ENCODE measurements at regions not wholly inside any gene's neighbourhood (a gene's known extent, or its start where the extent isn't known, plus 50 kb on each side); places are given as distances from the start of the nearest gene placed in this dataset.

- Histone ChIP-seq H3K27ac (ENCODE audit: low read depth, low read length, poor library complexity, severe bottlenecking) (no peak overlapping the region), H3K4me1 (ENCODE audit: insufficient read depth, low read length, severe bottlenecking) (peaks cover 9% of the 10 kb centered on the region), H4K20me1 (ENCODE audit: insufficient read depth, low read length) (no peaks in the 10 kb centered on the region), H2AFZ (ENCODE audit: low read length) (no peak overlapping the region), H3F3A (ENCODE audit: insufficient read depth, low read length) (no peaks in the 10 kb centered on the region), H3K79me2 (ENCODE audit: insufficient read depth, low read length) (no peaks in the 10 kb centered on the region), H3K9ac (ENCODE audit: low read length) (no peak overlapping the region), H3K27me3 (ENCODE audit: insufficient read depth, low read length) (no peaks in the 10 kb centered on the region), H3K4me2 (ENCODE audit: low read length) (no peak overlapping the region), H3K4me3 (ENCODE audit: low read depth, low read length, poor library complexity, severe bottlenecking) (no peak overlapping the region), H3K36me3 (ENCODE audit: insufficient read depth, low read length) (no peaks in the 10 kb centered on the region), H3K9me2 (ENCODE audit: low read depth, low read length) (no peaks in the 10 kb centered on the region), H3K9me3 (ENCODE audit: low read length) (no peaks in the 10 kb centered on the region)
- TF ChIP-seq EZH2 (IDR thresholded peaks at IDR 0.05; ENCODE audit: borderline replicate concordance, low read length), result no peak
- no peak for TF ChIP-seq CTCF (IDR thresholded peaks at IDR 0.05; ENCODE audit: low read length)
Observed at GRCh38 chr22:22184277-22184807, 60.2 kb upstream of the VPREB1 start.

DNA sequence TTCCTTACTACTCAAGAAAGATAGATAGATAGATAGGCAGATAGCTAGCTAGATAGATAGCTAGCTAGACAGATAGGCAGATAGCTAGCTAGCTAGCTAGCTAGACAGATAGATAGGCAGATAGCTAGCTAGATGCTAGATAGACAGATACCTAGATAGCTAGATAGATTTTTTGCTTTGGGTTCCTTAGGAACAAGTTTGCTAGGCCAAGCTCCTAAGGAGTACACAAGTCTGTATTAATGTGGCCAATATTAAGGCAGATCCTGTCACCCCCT lies 61.7 kb upstream of the VPREB1 start:
- no peak overlapping the region for H3K9ac ChIP-seq (ENCODE audit: low read length)
- no peak overlapping the region for H2AFZ ChIP-seq (ENCODE audit: low read length)
- H3K4me3 ChIP-seq (ENCODE audit: low read depth, low read length, poor library complexity, severe bottlenecking), result no peak overlapping the region
- H3K9me3 ChIP-seq (ENCODE audit: low read length), result no peaks in the 10 kb centered on the region
- no peak overlapping the region for H3K4me2 ChIP-seq (ENCODE audit: low read length)
- H3K36me3 ChIP-seq (ENCODE audit: insufficient read depth, low read length), result no peaks in the 10 kb centered on the region
- H3F3A ChIP-seq (ENCODE audit: insufficient read depth, low read length), result no peaks in the 10 kb centered on the region
- no peaks in the 10 kb centered on the region for H4K20me1 ChIP-seq (ENCODE audit: insufficient read depth, low read length)
- peaks cover 21% of the 10 kb centered on the region for H3K4me1 ChIP-seq (ENCODE audit: insufficient read depth, low read length, severe bottlenecking)
- no peak overlapping the region for H3K27ac ChIP-seq (ENCODE audit: low read depth, low read length, poor library complexity, severe bottlenecking)
- H3K79me2 ChIP-seq (ENCODE audit: insufficient read depth, low read length), result no peaks in the 10 kb centered on the region
- H3K9me2 ChIP-seq (ENCODE audit: low read depth, low read length), result no peaks in the 10 kb centered on the region
- TF ChIP-seq CTCF (IDR thresholded peaks at IDR 0.05; ENCODE audit: low read length) (no peak), EZH2 (IDR thresholded peaks at IDR 0.05; ENCODE audit: borderline replicate concordance, low read length) (no peak)
- no peaks in the 10 kb centered on the region for H3K27me3 ChIP-seq (ENCODE audit: insufficient read depth, low read length)

DNA sequence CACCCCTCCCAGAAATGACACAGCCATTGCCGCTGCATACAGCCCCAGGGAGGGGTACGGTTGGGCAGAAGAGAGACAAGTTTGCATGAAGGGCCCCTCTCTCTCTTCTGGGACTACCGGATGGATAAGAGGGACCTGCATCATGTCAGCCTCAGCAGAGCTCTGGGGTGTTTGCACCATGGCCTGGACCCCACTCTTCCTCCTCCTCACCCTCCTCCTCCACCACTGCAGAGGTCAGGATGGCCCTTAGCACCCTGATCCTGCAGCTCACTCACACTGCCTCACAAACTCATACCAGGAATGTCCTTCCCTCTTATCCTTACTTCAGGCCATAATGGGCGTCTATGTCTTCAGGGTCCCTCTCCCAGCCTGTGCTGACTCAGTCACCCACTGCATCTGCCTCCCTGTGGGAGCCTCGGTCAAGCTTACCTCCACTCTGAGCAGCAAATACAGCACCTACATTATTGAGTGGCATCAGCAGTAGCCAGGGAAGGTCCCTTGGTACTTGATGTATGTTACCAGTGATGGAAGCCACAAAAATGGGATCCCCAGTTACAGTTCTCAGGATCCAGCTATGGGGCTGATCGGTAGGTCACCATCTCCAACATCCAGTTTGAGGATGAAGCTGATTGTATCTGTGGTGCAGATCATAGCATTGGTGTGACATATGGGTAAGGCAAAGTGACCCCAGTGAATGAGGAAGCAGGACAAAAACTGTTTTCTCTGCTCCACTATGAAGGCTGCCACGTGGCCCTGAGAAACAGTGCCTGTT lies 62.2 kb upstream of the VPREB1 start:
- H3F3A ChIP-seq (ENCODE audit: insufficient read depth, low read length), result no peaks in the 10 kb centered on the region
- H3K4me2 ChIP-seq (ENCODE audit: low read length), result no peak overlapping the region
- H3K9me3 ChIP-seq (ENCODE audit: low read length), result no peaks in the 10 kb centered on the region
- peaks cover 23% of the 10 kb centered on the region for H3K4me1 ChIP-seq (ENCODE audit: insufficient read depth, low read length, severe bottlenecking)
- H3K9me2 ChIP-seq (ENCODE audit: low read depth, low read length), result no peaks in the 10 kb centered on the region
- no peak overlapping the region for H3K9ac ChIP-seq (ENCODE audit: low read length)
- no peaks in the 10 kb centered on the region for H3K27me3 ChIP-seq (ENCODE audit: insufficient read depth, low read length)
- H2AFZ ChIP-seq (ENCODE audit: low read length), result no peak overlapping the region
- no peak overlapping the region for H3K27ac ChIP-seq (ENCODE audit: low read depth, low read length, poor library complexity, severe bottlenecking)
- H3K36me3 ChIP-seq (ENCODE audit: insufficient read depth, low read length), result peaks cover 2% of the 10 kb centered on the region; the same call in 1 of the 2 replicates
- no peaks in the 10 kb centered on the region for H3K79me2 ChIP-seq (ENCODE audit: insufficient read depth, low read length)
- TF ChIP-seq CTCF (IDR thresholded peaks at IDR 0.05; ENCODE audit: low read length) (no peak), EZH2 (IDR thresholded peaks at IDR 0.05; ENCODE audit: borderline replicate concordance, low read length) (no peak)
- no peaks in the 10 kb centered on the region for H4K20me1 ChIP-seq (ENCODE audit: insufficient read depth, low read length)
- H3K4me3 ChIP-seq (ENCODE audit: low read depth, low read length, poor library complexity, severe bottlenecking), result no peak overlapping the region

Data from OCI-LY1 (cell line).